HEK293 (cell line): ENCODE measurements at regions not wholly inside any gene's neighbourhood (a gene's known extent, or its start where the extent isn't known, plus 50 kb on each side); places are given as distances from the start of the nearest gene placed in this dataset.

ENCODE experiments used
- CTCF ChIA-PET: fragments of 350-600 bp; formaldehyde crosslinking; extraction: SDS; loops from one replicate; lab custom pipeline; 2021; ENCODE audit warnings: antibody characterized with exemption; lab: Yijun Ruan, JAX
- POLR2A ChIA-PET: fragments of 300-600 bp; formaldehyde crosslinking; extraction: SDS; loops from one replicate; lab custom pipeline; 2020; ENCODE audit warnings: antibody characterized with exemption, inconsistent platforms; lab: Yijun Ruan, JAX
- H3K27ac ChIP-seq: fragments of 200-500 bp; sonication (Bioruptor generic); 2 replicates; pipeline ENCODE4 v1.5.1; 2014; ENCODE audit warnings: low read depth, low read length, control low read depth, inconsistent platforms; ENCODE audit errors: extremely low read depth
- H3K36me3 ChIP-seq, 2 experiments: fragments of 200-500 bp in 1 of 2; sonication (Bioruptor generic) in 1 of 2; 1 replicate in 1 of 2; 2 replicates in 1 of 2; pipeline ENCODE4 v1.5.1; 2014 to 2017; ENCODE audit warnings: inconsistent platforms in 2 of 2, low read length in 2 of 2; ENCODE audit not compliant: control insufficient read depth in 2 of 2, insufficient read depth in 1 of 2
- H3K4me1 ChIP-seq: fragments of 200-500 bp; sonication (Bioruptor generic); 2 replicates; pipeline ENCODE4 v1.5.1; 2014; ENCODE audit warnings: mild to moderate bottlenecking, low read length, inconsistent platforms; ENCODE audit not compliant: control insufficient read depth, insufficient read depth
- H3K4me3 ChIP-seq: 2 replicates; pipeline ENCODE4 v1.5.1; 2011; ENCODE audit warnings: low read depth, mild to moderate bottlenecking, control low read depth, low read length, moderate library complexity
- H3K9me3 ChIP-seq: fragments of 200-500 bp; sonication (Bioruptor generic); 2 replicates; pipeline ENCODE4 v1.5.1; 2014; ENCODE audit warnings: low read depth, low read length, inconsistent platforms; ENCODE audit not compliant: control insufficient read depth, insufficient read depth
- AEBP2 ChIP-seq: fragments of 450-650 bp; formaldehyde crosslinking; IDR thresholded peaks from 2 replicates; pipeline ENCODE4 v1.5.1; 2016; ENCODE audit warnings: missing biosample characterization, missing genetic modification characterization, borderline replicate concordance
- HOXC10 ChIP-seq: sonication (generic); formaldehyde crosslinking; IDR thresholded peaks from 2 replicates; pipeline ENCODE4 v1.8.1; 2023; ENCODE audit warnings: mild to moderate bottlenecking, missing genetic modification reagents
- KLF10 ChIP-seq: fragments of 450-650 bp; IDR thresholded peaks from 2 replicates; pipeline ENCODE4 v1.5.1; 2018; ENCODE audit warnings: missing biosample characterization, mild to moderate bottlenecking, missing genetic modification characterization
- KLF8 ChIP-seq: fragments of 450-650 bp; formaldehyde crosslinking; IDR thresholded peaks from 2 replicates; pipeline ENCODE4 v1.5.1; 2016; ENCODE audit warnings: missing biosample characterization, missing genetic modification characterization
- PRDM2 ChIP-seq: fragments of 450-650 bp; formaldehyde crosslinking; IDR thresholded peaks from 2 replicates; pipeline ENCODE4 v1.5.1; 2016; ENCODE audit warnings: missing biosample characterization, missing genetic modification characterization, borderline replicate concordance
- SCRT1 ChIP-seq: fragments of 450-650 bp; formaldehyde crosslinking; IDR thresholded peaks from 2 replicates; pipeline ENCODE4 v1.5.1; 2016; ENCODE audit warnings: missing biosample characterization, missing genetic modification characterization, borderline replicate concordance
- TRIM28 ChIP-seq: IDR thresholded peaks from 2 replicates; pipeline ENCODE4 v1.6.1; 2011; ENCODE audit warnings: low read length, control low read depth, borderline replicate concordance
- ZNF23 ChIP-seq: fragments of 450-650 bp; formaldehyde crosslinking; IDR thresholded peaks from 2 replicates; pipeline ENCODE4 v1.5.1; 2016; ENCODE audit warnings: missing biosample characterization, missing genetic modification characterization, borderline replicate concordance
- ZNF335 ChIP-seq: fragments of 450-650 bp; formaldehyde crosslinking; conservative IDR thresholded peaks from 2 replicates; pipeline ENCODE4 v1.5.1; 2016; ENCODE audit warnings: missing biosample characterization, missing genetic modification characterization
- ZNF416 ChIP-seq: fragments of 450-650 bp; formaldehyde crosslinking; IDR thresholded peaks from 2 replicates; pipeline ENCODE4 v1.5.1; 2016; ENCODE audit warnings: missing biosample characterization, missing genetic modification characterization
- ZNF530 ChIP-seq: fragments of 450-650 bp; formaldehyde crosslinking; IDR thresholded peaks from 2 replicates; pipeline ENCODE4 v1.5.1; 2016; ENCODE audit warnings: low read depth, missing biosample characterization, missing genetic modification characterization
- ZNF571 ChIP-seq: fragments of 450-650 bp; formaldehyde crosslinking; IDR thresholded peaks from 2 replicates; pipeline ENCODE4 v1.5.0; 2017; ENCODE audit warnings: missing biosample characterization, missing genetic modification characterization
- ZSCAN23 ChIP-seq: fragments of 450-650 bp; formaldehyde crosslinking; IDR thresholded peaks from 2 replicates; pipeline ENCODE4 v1.5.1; 2016; ENCODE audit warnings: missing biosample characterization, missing genetic modification characterization
- ZSCAN30 ChIP-seq: fragments of 450-650 bp; IDR thresholded peaks from 2 replicates; pipeline ENCODE4 v1.5.1; 2018; ENCODE audit warnings: missing biosample characterization, mild to moderate bottlenecking, missing genetic modification characterization, moderate library complexity

GRCh38 chr7:25543798-25544197, 315.5 kb upstream of the NPVF start:
- ChIA-PET CTCF (interaction anchor here (0.9 to 1.3 kb wide), 3 partner anchors 22 to 153 kb away, joined by 3 to 10 read pairs (median 3); no protein-coding TSS in a partner anchor), POLR2A (no interaction called here)
- 0 out of 2 replicates have a peak, but pooled peaks cover 4% of the 10 kb centered on the region for H3K4me1 ChIP-seq
- no peaks in the 10 kb centered on the region for H3K9me3 ChIP-seq
- H3K27ac ChIP-seq: no peak overlapping the region
- no peak overlapping the region for H3K4me3 ChIP-seq
- no peak for TF ChIP-seq PRDM2
- no peak for TF ChIP-seq TRIM28
- TF ChIP-seq ZNF23: no peak
- TF ChIP-seq HOXC10: no peak
- TF ChIP-seq ZNF416 (tag by site-specific recombination): no peak
- TF ChIP-seq ZNF571 (tag by site-specific recombination): no peak
- TF ChIP-seq SCRT1: no peak
- no peak for TF ChIP-seq ZNF335 (tag by site-specific recombination)
- no peaks in the 10 kb centered on the region for H3K36me3 ChIP-seq

- Histone ChIP-seq H3K27ac (no peak overlapping the region), H3K4me1 (0 out of 2 replicates have a peak, but pooled peaks cover 4% of the 10 kb centered on the region), H3K36me3 (no peaks in the 10 kb centered on the region), H3K9me3 (no peaks in the 10 kb centered on the region), H3K4me3 (no peak overlapping the region)
- CTCF ChIA-PET: interaction anchor here (0.9 to 1.3 kb wide), 4 partner anchors 16 to 153 kb away, joined by 3 to 10 read pairs (median 3); no protein-coding TSS in a partner anchor
- TF ChIP-seq AEBP2 (tag by site-specific recombination): no peak
- TF ChIP-seq ZSCAN30 (tag by site-specific recombination): no peak
- POLR2A ChIA-PET: no interaction called here
These were observed 316.0 kb upstream of the NPVF start for GRCh38 chr7:25544254-25544653.

- Histone ChIP-seq H3K9me3 (no peaks in the 10 kb centered on the region), H3K4me1 (0 out of 2 replicates have a peak, but pooled peaks cover 4% of the 10 kb centered on the region), H3K36me3 (no peaks in the 10 kb centered on the region), H3K4me3 (no peak overlapping the region), H3K27ac (no peak overlapping the region)
- POLR2A ChIA-PET: no interaction called here
- CTCF ChIA-PET: interaction anchor here (1.0 kb wide), 1 partner anchor 15 kb away, joined by 3 read pairs; no protein-coding TSS in a partner anchor
- TF ChIP-seq ZNF416 (tag by site-specific recombination): no peak
- no peak for TF ChIP-seq ZNF530 (tag by site-specific recombination)
- TF ChIP-seq ZSCAN30 (tag by site-specific recombination): no peak
- no peak for TF ChIP-seq KLF8 (tag by site-specific recombination)
- TF ChIP-seq ZSCAN23 (tag by site-specific recombination): no peak
- no peak for TF ChIP-seq KLF10 (tag by site-specific recombination)
These were observed 317.1 kb upstream of the NPVF start for GRCh38 chr7:25545124-25546008.
